Epithelial cell of prostate (primary cell): ENCODE measurements at regions not wholly inside any gene's neighbourhood (a gene's known extent, or its start where the extent isn't known, plus 50 kb on each side); places are given as distances from the start of the nearest gene placed in this dataset.

Source experiments
- DNase-seq: peaks from one replicate; pipeline ENCODE4 v3.0.0-alpha.2; 2011; ENCODE audit warnings: low read depth, low spot score
- H3K27ac ChIP-seq: fragments of 450-650 bp; 2 replicates; pipeline ENCODE4 v1.5.1; 2017; ENCODE audit warnings: mild to moderate bottlenecking

- H3K27ac ChIP-seq: no peak overlapping the region
Observed at GRCh38 chr22:47810505-47811500, 1048.4 kb downstream of the TBC1D22A start.

DNA sequence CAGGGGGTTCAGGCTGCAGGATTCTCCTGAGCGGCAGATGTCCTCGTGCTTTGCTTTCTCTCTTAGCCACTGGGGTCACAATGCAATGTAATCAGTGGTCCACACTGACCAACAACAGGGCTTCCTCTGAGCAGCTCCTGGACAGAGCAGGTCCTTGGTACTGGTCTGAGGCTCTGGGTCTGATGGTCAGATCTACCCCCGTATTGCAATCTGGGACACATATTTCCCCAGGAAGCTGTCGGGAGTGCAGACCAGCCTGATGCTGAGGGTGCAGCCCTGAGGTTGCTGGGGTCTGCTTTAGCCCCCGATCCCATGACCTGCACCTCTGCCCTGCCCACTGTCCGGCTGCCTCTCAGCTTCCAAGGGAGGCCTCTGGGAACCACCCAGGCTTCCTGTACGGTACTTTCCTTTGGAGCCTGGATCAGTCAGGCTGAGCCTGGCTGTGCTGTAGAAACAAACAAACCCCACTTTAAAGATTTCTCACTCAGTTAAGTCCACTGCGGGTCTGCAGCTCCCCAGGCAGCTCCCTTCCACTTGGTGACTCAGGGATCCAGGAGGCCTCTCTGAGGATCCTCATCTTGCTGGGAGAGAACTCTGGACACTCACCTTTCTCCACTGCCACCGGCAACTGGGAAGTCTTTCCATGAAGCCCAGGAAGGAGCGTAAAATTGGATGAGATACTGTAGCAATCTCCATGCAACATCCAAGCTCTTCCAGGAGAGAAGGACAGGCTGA, 1046.6 kb downstream of the TBC1D22A start:
- DNase-seq: no peak
- no peak overlapping the region for H3K27ac ChIP-seq

More at GRCh38 chr22:47810505-47811500, 1048.4 kb downstream of the TBC1D22A start:
- no peak for DNase-seq

GRCh38 chr22:47808236-47808635, 1045.8 kb downstream of the TBC1D22A start:
- no peak for DNase-seq
- H3K27ac ChIP-seq: no peak overlapping the region

DNA sequence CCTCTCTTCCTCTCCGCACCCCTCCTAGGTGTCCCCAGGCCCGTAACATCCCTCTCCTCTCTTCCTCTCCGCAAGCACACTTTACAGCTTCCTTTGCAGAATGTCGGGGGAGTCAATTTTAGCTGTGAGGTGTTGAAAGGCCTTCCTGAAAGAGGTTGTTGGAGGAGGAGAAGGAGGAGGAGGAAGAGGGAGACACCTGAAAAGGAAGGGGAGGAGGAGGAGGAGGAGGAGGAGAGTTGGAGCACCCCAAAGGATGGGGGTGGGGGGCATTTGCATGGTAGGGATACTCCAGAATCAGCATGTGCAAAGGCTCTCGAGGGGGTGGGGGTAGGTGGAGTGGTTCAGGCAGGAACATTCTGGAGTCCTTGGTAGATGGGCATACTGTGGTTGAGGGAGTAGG, 1045.1 kb downstream of the TBC1D22A start:
- H3K27ac ChIP-seq: no peak overlapping the region

DNA sequence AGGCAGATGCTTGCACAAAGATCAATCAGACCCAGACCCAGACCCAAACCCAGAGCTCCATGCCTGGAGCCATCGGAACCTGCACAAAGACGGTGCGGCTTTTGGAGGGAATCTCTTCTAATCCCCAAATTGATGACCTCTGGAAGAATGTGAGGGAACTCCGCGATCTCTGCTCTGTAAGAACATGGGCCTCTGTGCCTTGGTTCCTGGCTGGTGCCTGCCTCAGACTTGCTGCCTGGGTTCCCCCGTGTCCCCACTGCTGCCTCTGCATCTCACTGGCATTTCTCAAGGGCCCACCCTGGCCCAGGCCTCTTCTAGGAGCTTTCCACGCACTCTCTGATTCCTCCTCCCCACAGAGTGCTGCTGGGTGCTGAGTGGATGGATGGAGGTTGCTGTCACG, 1044.4 kb downstream of the TBC1D22A start:
- no peak for DNase-seq

More for the DNA sequence above, 1045.1 kb downstream of the TBC1D22A start:
- no peak for DNase-seq

DNA sequence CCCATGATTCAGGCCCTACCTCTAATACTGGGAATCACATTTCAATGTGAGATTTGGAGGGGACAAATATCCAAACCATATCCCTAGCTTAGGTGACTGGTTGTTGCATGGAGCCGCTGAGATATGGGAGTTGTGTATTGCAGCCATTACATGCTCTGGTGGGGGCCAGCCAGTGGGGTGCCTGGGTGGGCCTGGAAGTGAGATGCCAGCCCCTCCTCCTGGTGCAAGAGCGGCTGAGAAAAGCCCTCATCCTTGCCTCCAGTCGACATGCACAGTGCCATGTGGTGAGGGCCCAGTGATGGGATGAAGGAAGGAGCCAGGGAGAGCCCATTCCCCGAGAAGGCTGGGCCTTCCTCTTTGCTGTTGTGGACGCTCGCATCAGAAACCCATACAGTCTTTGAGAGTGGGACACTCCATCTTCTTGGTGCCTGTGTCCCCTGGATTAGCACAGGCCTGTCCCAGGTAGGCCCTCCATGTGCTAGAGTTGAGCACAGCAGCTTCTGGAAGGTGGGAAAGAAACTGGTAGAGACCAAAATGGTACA, 1043.0 kb downstream of the TBC1D22A start:
- DNase-seq: no peak
- H3K27ac ChIP-seq: no peak overlapping the region

More for the DNA sequence above, 1044.4 kb downstream of the TBC1D22A start:
- no peak overlapping the region for H3K27ac ChIP-seq

DNA sequence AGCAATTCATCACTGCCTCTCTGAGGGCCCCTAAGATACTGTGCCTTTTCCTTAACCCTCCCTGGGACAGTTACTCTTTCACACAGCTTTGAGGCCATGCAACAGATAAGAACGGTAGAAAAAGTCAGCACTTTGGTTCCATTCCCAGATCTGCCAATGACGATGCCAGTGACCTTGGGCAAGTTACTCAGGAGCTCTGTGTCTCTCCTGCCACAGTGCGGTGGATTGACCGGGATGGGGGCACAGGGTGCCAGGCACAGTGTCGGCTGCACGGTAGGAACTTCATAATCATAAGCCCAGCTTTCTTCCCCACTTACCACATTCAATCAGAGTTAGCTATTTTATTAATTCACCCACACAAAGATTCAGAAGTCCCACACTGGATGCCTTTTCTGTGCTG, 1041.8 kb downstream of the TBC1D22A start:
- DNase-seq: no peak
- H3K27ac ChIP-seq: no peak overlapping the region

DNA sequence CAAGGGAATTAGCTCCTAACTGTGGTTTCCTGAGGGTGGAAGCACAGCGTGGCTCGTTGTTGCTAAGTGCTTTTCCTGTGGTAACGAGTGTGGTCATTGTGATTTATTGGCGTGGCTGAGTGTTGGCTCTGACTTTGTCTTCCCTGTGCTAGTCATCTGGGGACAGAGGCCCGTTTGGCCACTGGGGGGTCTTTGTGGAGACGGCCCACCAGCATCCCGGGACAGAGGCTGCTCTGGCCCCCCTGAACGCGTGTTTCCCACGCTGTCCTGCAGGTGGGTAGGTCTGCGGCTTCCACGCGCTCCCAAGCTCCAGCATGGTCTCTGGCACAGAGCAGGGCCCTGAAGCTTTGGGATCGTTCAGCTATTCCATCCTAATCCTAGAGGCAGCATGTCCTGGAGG, 1040.0 kb downstream of the TBC1D22A start:
- DNase-seq: no peak
- H3K27ac ChIP-seq: no peak overlapping the region

DNA sequence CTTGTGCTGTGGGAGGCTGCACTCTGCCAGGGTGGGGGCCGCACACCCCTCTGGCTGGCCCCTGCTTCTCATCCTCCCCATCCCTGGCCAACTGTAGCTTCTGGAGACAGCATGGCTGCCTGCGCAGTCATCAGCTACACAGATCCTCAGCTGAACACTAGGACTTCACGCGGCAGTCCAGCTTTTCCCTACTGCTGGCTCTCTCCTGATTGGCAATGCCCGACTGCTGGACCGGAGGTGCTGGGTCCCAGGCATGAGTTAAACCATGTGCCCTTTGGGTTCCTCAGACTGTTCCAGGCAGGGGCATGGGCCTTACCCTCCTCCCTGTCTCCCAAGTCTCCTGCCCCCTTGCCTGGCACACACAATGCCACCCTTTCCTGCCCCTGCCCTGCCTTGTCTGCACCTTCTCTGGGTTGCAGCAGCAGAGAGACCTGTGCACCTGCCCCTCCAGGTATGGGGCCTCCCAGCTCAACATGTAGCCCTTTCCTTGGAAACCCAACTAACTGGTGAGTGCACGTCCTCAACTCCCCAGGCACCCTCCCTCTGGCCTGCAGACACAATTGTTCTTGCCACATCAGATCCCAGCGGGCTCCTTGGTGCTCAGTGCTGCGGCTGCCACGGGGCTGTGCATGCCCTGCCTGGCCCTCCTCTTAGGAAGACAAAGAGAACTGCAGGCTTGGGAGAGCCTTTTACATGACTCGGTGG, 1039.2 kb downstream of the TBC1D22A start:
- H3K27ac ChIP-seq: no peak overlapping the region

GRCh38 chr22:47798229-47798628, 1035.8 kb downstream of the TBC1D22A start:
- H3K27ac ChIP-seq: no peak overlapping the region
- DNase-seq: no peak

More for the DNA sequence above, 1039.2 kb downstream of the TBC1D22A start:
- no peak for DNase-seq

GRCh38 chr22:47797342-47797945, 1035.0 kb downstream of the TBC1D22A start:
- no peak for DNase-seq
- no peak overlapping the region for H3K27ac ChIP-seq

- no peak for DNase-seq
Observed at GRCh38 chr22:47796128-47796908, 1033.9 kb downstream of the TBC1D22A start.

GRCh38 chr22:47795477-47796127, 1033.2 kb downstream of the TBC1D22A start:
- DNase-seq: no peak
- H3K27ac ChIP-seq: no peak overlapping the region

More at GRCh38 chr22:47796128-47796908, 1033.9 kb downstream of the TBC1D22A start:
- H3K27ac ChIP-seq: no peak overlapping the region

GRCh38 chr22:47794851-47795250, 1032.4 kb downstream of the TBC1D22A start:
- no peak overlapping the region for H3K27ac ChIP-seq
- no peak for DNase-seq

DNA sequence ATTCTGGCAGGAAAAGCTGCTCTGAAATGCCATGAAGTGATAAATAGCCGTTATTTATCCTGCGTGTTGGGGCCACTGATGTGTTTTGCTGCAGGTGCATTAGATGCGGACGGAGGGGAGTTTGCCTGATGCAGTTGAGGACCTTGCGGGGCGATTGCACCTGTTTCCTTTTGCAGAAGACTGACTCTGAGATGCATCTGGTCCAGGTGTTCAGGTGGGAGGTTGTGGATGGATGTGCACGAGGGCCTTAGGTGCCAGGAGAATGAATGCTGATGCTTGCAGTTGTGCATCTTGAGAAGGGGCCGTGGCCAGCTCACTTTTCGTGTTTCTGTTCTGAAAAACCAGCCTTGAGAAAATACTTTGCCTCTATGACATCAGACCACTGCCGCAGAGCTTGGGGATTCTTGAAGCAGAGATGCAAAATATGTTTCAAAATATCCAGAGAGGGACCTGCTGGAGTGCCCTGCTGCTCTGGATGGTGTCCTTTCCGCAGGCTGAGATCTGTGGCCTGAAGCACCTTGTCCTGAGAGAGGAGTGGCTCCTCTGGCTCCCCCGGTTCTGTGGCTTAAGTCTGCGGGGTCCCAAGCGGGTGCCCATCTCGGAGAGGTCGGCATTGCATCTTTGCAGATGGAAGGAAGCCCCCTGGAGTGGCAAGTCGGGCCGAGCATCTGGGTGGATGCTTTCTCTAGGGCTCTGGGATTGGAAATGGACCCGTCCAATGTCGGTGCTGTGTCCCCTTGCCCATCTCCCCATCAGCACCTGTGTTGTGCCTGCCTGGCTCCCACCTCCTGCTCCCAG, 1031.1 kb downstream of the TBC1D22A start:
- H3K27ac ChIP-seq: no peak overlapping the region
- DNase-seq: no peak

- no peak for DNase-seq
- H3K27ac ChIP-seq: no peak overlapping the region
Observed at GRCh38 chr22:47789171-47789570, 1026.7 kb downstream of the TBC1D22A start.

- DNase-seq: no peak
Observed at GRCh38 chr22:47788461-47788860, 1026.0 kb downstream of the TBC1D22A start.

More at GRCh38 chr22:47788461-47788860, 1026.0 kb downstream of the TBC1D22A start:
- no peak overlapping the region for H3K27ac ChIP-seq
